IPS-20b (cell line): ENCODE measurements at regions not wholly inside any gene's neighbourhood (a gene's known extent, or its start where the extent isn't known, plus 50 kb on each side); places are given as distances from the start of the nearest gene placed in this dataset.

ENCODE experiments used
- H3K27ac ChIP-seq: one replicate; pipeline ENCODE4 v1.5.1; 2013; ENCODE audit warnings: low read length
- H3K27me3 ChIP-seq: 2 replicates; pipeline ENCODE4 v1.6.1; 2013; ENCODE audit warnings: mild to moderate bottlenecking, low read length, inconsistent platforms; ENCODE audit not compliant: insufficient read depth
- H3K36me3 ChIP-seq: 2 replicates; pipeline ENCODE4 v1.6.1; 2013; ENCODE audit warnings: low read depth, mild to moderate bottlenecking, inconsistent platforms, low read length, moderate library complexity; ENCODE audit not compliant: insufficient read depth
- H3K4me1 ChIP-seq: 2 replicates; pipeline ENCODE4 v1.6.1; 2013; ENCODE audit warnings: mild to moderate bottlenecking, control low read depth, inconsistent platforms, low read length, moderate library complexity; ENCODE audit not compliant: insufficient read depth
- H3K4me3 ChIP-seq: 2 replicates; pipeline ENCODE4 v1.5.1; 2013; ENCODE audit warnings: mild to moderate bottlenecking, low read length, inconsistent platforms
- H3K9ac ChIP-seq: 2 replicates; pipeline ENCODE4 v1.6.1; 2013; ENCODE audit warnings: low read depth, mild to moderate bottlenecking, inconsistent platforms, low read length, moderate library complexity
- H3K9me3 ChIP-seq: 2 replicates; pipeline ENCODE4 v1.6.1; 2013; ENCODE audit warnings: mild to moderate bottlenecking, low read depth, low read length, inconsistent platforms; ENCODE audit not compliant: insufficient read depth

DNA sequence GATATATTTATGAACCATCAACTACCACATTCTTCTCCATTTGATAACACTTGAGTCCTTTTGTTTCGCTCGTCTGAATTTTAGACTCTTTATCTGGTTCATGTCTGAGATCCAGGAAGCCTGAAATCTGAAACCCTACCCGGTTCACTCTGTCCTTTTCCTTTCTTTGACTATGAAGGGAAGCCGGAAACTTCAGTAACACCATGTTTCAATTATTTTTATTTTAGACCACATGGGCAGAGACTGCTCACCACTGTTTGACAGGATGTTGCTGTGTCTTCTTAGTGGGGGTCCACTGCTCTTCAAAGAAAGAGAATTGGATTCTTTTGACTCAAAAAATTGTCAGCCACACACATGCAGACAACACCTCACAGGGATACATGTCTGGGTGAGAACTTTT, 331.9 kb upstream of the FLRT2 start:
- Histone ChIP-seq H3K4me3 (no peak overlapping the region), H3K27ac (no peak overlapping the region), H3K4me1 (peaks cover 9% of the 10 kb centered on the region; the same call in 1 of the 2 replicates), H3K9ac (no peak overlapping the region), H3K9me3 (no peaks in the 10 kb centered on the region), H3K27me3 (no peaks in the 10 kb centered on the region), H3K36me3 (no peaks in the 10 kb centered on the region)

DNA sequence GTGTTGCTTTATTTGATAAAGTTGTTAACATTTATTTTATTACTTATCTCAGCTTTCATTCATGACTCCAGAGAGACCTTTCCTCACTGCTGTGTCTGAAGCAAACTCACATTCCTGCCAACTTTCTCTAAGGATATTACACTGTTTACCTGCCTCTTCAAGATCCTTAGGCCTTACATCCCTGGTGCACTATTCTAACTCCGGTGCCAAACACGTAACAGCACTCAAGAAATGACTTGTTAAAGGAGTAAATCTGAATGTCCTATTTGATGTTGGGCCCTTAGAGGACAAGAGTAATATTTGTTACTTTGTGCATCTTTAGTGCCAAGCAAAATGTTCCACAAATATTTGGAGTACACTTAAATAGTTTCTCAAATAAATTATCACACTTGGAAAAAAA, 324.1 kb upstream of the FLRT2 start:
- no peak overlapping the region for H3K4me3 ChIP-seq
- H3K36me3 ChIP-seq, result no peaks in the 10 kb centered on the region
- H3K27ac ChIP-seq, result no peak overlapping the region
- no peaks in the 10 kb centered on the region for H3K9me3 ChIP-seq
- H3K27me3 ChIP-seq, result no peaks in the 10 kb centered on the region
- peaks cover 9% of the 10 kb centered on the region; the same call in 1 of the 2 replicates for H3K4me1 ChIP-seq
- no peak overlapping the region for H3K9ac ChIP-seq

DNA sequence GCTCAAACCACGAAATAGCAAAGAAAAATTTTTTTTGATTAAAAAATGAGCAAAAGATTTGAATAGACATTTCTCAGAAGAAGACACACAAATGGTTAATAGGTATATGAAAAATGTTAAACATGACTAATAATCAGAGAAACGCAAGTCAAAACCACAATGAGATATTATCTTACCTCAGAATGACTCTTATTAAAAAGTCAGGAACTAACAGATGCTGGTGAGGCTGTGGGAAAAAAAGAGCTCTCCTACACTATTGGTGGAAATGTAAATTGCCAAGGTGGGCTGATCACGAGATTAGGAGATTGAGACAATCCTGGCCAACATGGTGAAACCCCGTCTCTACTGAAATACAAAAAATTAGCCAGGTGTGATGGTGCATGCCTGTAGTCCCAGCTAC, 315.5 kb upstream of the FLRT2 start:
- no peak overlapping the region for H3K9ac ChIP-seq
- no peaks in the 10 kb centered on the region for H3K36me3 ChIP-seq
- no peak overlapping the region for H3K27ac ChIP-seq

DNA sequence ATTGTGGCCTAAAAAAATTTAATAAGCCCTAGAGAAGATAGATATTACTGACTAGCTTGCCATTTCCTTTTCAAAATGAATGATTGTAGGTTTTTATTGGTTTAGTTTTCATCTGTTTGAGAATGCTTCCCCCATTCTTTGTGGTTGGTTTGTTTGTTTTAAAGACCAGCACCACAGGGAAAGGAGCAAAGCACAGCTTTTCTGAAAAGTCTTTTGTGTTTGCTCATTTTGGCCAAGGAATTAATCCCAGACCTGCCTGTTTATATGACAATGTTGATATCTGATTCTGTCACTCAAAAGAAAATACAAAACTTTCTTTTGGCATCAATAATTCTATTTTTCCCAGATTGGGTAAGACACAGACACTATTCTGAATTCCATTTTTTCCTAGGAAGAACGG, 312.5 kb upstream of the FLRT2 start:
- Histone ChIP-seq H3K27ac (no peak overlapping the region), H3K27me3 (no peaks in the 10 kb centered on the region), H3K36me3 (no peaks in the 10 kb centered on the region), H3K4me3 (no peak overlapping the region), H3K9me3 (no peaks in the 10 kb centered on the region), H3K9ac (no peak overlapping the region; the same call in 1 of the 2 replicates), H3K4me1 (peaks cover 13% of the 10 kb centered on the region; the same call in 1 of the 2 replicates)

More for the DNA sequence above, 315.5 kb upstream of the FLRT2 start:
- Histone ChIP-seq H3K4me3 (no peak overlapping the region), H3K27me3 (no peaks in the 10 kb centered on the region), H3K9me3 (no peaks in the 10 kb centered on the region), H3K4me1 (peaks cover 8% of the 10 kb centered on the region; the same call in 1 of the 2 replicates)

DNA sequence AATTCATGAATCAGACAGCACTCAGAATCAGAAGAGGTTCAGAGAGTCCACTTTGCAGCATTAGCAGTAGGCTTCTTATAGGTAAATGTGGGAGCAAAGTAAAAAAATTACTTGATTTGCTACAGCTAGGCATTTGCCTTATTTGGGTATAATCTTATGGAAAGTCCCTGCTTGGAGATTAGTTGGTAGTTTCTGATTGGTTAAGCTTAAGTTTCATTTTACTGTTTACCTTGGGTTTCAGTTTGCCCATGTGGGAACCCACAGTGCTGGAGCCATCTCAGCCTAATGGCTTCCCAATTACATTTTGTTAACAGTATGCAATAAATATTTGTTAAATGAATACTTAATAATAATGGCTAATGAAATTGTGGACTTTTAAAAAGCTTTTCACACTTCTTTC, 311.0 kb upstream of the FLRT2 start:
- no peaks in the 10 kb centered on the region for H3K36me3 ChIP-seq
- no peak overlapping the region for H3K9ac ChIP-seq
- no peak overlapping the region for H3K4me3 ChIP-seq
- H3K27ac ChIP-seq, result no peak overlapping the region
- peaks cover 23% of the 10 kb centered on the region; the same call in 1 of the 2 replicates for H3K4me1 ChIP-seq
- no peaks in the 10 kb centered on the region for H3K9me3 ChIP-seq
- no peaks in the 10 kb centered on the region for H3K27me3 ChIP-seq

DNA sequence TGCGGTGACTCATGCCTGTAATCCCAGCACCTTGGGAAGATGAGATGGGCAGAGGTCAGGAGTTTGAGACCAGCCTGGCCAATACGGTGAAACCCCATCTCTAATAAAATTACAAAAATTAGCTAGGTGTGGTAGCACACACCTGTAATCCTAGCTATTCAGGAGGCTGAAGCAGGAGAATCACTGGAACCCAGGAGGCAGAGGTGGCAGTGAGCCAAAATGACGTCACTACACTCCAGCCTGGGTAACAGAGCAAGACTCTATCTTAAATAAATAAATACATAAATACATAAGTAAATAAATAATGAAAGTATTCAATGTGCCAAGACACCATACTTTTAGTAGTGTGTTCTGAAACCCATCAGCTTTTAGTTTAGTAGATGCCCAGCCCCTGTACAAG, 308.1 kb upstream of the FLRT2 start:
- no peaks in the 10 kb centered on the region for H3K9me3 ChIP-seq
- H3K9ac ChIP-seq, result no peak overlapping the region
- peaks cover 23% of the 10 kb centered on the region; the same call in 1 of the 2 replicates for H3K4me1 ChIP-seq
- H3K27ac ChIP-seq, result no peak overlapping the region
- no peaks in the 10 kb centered on the region for H3K36me3 ChIP-seq
- H3K4me3 ChIP-seq, result no peak overlapping the region
- no peaks in the 10 kb centered on the region for H3K27me3 ChIP-seq

DNA sequence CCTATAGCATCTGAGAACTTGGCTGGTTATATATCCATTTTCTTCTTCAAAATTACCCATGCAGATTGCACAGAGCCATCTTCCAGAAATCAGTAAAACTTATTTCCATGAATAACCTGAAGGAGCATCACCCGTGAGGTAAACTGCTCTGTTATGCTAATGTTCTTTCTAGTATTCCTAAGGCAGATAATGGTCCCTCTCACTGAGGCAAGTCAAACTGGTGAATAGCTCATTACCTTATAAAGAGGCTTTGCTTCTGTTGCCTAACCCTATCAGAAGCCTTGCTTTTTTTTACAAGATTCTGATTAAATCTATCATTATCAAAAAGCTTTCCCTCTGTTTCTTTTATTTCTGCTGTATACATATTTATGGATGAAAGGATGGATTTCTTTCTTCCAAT, 307.6 kb upstream of the FLRT2 start:
- H3K27ac ChIP-seq, result no peak overlapping the region
- H3K4me1 ChIP-seq, result peaks cover 20% of the 10 kb centered on the region; the same call in 1 of the 2 replicates
- no peak overlapping the region for H3K9ac ChIP-seq
- no peak overlapping the region for H3K4me3 ChIP-seq
- no peaks in the 10 kb centered on the region for H3K9me3 ChIP-seq
- no peaks in the 10 kb centered on the region for H3K36me3 ChIP-seq
- H3K27me3 ChIP-seq, result no peaks in the 10 kb centered on the region

DNA sequence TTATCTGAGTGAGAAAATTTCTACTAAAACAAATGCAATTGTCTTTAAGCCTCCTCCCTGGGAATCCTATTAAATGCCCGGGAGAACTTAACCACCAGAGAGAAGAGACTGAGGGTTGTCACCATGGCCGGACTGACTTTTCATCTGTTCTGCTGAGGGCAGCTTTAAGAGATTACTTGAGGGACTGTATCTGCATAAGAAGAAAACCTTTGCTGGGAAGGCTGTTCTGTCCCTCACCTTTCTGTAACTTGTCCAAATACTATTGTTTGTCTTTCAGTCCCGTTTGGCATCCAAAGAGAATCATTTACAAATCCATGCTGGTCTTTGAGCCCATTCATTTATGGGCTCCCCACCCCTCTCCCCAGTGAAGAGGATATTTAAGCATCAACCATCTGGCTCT, 306.3 kb upstream of the FLRT2 start:
- 0 out of 2 replicates have a peak overlapping the region, but pooled peaks have one; percentile 37 for H3K9ac ChIP-seq
- no peaks in the 10 kb centered on the region for H3K27me3 ChIP-seq
- no peaks in the 10 kb centered on the region for H3K36me3 ChIP-seq
- H3K9me3 ChIP-seq, result no peaks in the 10 kb centered on the region
- H3K27ac ChIP-seq, result no peak overlapping the region
- H3K4me1 ChIP-seq, result peaks cover 15% of the 10 kb centered on the region; the same call in 1 of the 2 replicates
- H3K4me3 ChIP-seq, result peak overlapping the region; percentile 36; the same call in 1 of the 2 replicates

DNA sequence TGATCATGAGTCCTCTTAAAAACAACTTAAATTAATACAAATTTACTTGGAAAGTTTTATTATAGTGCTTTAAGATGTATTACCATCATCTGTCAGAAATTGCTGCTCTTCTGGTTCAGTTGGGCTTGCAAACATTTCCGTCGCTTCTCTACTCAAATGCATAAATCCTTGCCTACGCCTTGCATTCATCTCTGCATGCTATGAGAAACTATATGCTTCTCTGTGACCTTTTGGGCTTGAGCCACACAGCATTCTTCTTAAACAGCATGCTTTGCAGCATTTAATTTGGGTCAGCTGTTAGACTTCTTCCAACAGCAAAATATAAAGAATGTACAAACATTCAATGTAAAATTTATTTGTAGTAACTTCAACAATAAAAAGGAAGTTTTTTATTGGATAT, 305.7 kb upstream of the FLRT2 start:
- H3K36me3 ChIP-seq, result no peaks in the 10 kb centered on the region
- H3K27me3 ChIP-seq, result no peaks in the 10 kb centered on the region
- H3K4me3 ChIP-seq, result no peak overlapping the region
- no peaks in the 10 kb centered on the region for H3K9me3 ChIP-seq
- H3K27ac ChIP-seq, result no peak overlapping the region
- peaks cover 15% of the 10 kb centered on the region; the same call in 1 of the 2 replicates for H3K4me1 ChIP-seq
- no peak overlapping the region for H3K9ac ChIP-seq

DNA sequence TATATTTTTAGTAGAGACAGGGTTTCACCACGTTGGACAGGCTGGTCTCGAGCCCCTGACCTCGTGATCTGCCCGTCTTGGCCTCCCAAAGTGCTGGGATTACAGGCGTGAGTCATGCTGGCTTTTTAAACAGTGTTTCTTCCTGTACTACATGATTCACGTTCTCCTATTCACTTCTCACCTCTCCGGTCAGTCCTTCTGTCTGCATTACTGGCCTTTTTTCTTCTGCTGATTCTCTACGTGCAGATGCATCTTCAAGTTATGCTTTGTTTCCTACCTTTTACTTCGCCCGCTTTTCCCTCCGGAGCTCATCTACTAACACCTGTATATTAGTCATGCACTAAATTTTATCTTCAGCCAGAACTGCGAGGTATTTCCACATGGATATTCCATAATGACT, 296.2 kb upstream of the FLRT2 start:
- no peaks in the 10 kb centered on the region for H3K27me3 ChIP-seq
- H3K9ac ChIP-seq, result no peak overlapping the region
- no peak overlapping the region for H3K27ac ChIP-seq
- peaks cover 8% of the 10 kb centered on the region; the same call in 1 of the 2 replicates for H3K4me1 ChIP-seq
- H3K9me3 ChIP-seq, result no peaks in the 10 kb centered on the region
- H3K4me3 ChIP-seq, result no peak overlapping the region
- no peaks in the 10 kb centered on the region for H3K36me3 ChIP-seq

DNA sequence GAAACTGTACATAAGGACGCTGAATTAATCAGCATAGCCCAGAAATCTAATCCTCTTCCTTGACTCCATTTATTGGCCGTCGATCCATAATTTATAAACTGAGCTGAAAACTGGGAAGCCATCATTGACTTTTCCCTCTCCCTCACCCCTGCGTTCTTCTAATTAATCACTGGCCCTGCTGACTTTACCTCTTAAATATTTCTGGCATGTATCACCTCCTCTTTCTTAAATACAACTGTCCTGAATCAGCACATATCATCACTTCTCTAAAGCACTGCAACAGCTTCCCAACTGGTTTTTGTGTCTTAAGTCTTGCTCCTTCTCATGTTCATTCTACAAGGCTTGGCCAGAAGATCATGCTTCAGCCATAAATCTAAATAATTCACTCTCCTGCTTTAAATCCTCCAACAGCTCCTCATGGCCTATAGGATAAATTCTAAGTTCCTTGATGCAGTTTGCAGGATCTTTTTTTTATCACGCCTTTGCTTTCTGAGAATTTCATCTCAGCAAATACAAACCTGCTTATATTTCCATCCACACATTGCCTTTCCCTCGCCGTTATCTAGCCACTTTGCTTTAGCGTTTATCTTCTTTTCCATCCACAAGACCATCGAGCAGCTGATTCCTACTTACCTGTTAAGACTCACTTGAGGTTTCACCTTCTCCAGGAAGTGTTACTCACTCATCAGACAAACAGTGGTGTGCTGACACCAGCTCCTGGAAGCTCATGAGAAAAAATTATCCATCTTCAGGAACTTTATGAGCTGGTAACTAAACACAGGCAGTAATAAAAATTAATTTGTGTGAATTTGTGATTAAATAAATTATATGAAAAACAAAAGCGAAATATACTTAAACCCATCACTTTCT, 295.6 kb upstream of the FLRT2 start:
- no peaks in the 10 kb centered on the region for H3K36me3 ChIP-seq
- no peaks in the 10 kb centered on the region for H3K27me3 ChIP-seq
- H3K4me1 ChIP-seq, result peaks cover 8% of the 10 kb centered on the region; the same call in 1 of the 2 replicates
- H3K27ac ChIP-seq, result no peak overlapping the region
- no peak overlapping the region for H3K4me3 ChIP-seq
- H3K9ac ChIP-seq, result no peak overlapping the region
- H3K9me3 ChIP-seq, result no peaks in the 10 kb centered on the region

DNA sequence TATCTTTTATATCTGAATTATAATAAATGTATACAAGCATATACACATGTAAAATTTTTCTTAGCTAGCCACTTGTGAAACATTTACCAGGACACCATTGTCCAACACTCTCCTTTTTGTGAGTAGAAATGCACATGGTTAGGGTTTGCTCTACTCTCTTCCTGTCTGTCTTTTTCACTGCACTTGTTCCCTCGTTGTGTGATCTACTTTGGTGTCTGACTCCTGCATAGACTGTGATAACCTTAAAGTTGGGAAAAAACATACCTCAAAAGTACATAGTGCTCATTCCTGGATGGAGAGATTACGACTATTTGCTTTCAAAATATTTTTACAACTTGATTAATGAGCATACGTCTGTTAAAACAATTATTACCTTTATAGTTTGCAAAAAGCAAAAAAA, 294.1 kb upstream of the FLRT2 start:
- Histone ChIP-seq H3K27ac (no peak overlapping the region), H3K9me3 (no peaks in the 10 kb centered on the region), H3K4me1 (peaks cover 8% of the 10 kb centered on the region; the same call in 1 of the 2 replicates), H3K27me3 (no peaks in the 10 kb centered on the region), H3K9ac (no peak overlapping the region), H3K36me3 (no peaks in the 10 kb centered on the region), H3K4me3 (no peak overlapping the region)
